ENCODE measurements at regions not wholly inside any gene's neighbourhood (a gene's known extent, or its start where the extent isn't known, plus 50 kb on each side); places are given as distances from the start of the nearest gene placed in this dataset.

GRCh38 chr17:71392715-71393567, 727.9 kb upstream of the SOX9 start:
- peaks cover 6% of the 10 kb centered on the region in 2 experiments; a peak in 2 of 4 replicates for H3K9me3 ChIP-seq (ENCODE audit: insufficient read depth in 2 of 2, low read depth in 1 of 2, low read length in 1 of 2)
- WGBS, 2 experiments (ENCODE audit: extremely low coverage in 1 of 2, insufficient coverage in 1 of 2, insufficient read length in 1 of 2, insufficient replicate concordance in 2 of 2, low coverage in 1 of 2, low lambda C conversion rate in 2 of 2, missing lambda C conversion rate in 1 of 2), result 95% methylated on average over 4 of the region's 4 CpGs; no CpG with 5 or more reads in 1 of the 2 experiments
- no peak overlapping the region for H2BK20ac ChIP-seq (ENCODE audit: low read length)
- POLR2A ChIA-PET (ENCODE audit: partially characterized antibody), result no interaction called here
- no peak overlapping the region for H3K56ac ChIP-seq (replicated peaks; ENCODE audit: insufficient read length, low read depth, low read length)
- no peak overlapping the region for H4K91ac ChIP-seq (replicated peaks; ENCODE audit: insufficient read length, low read length)
- no peak overlapping the region for H3K27ac ChIP-seq (ENCODE audit: low read depth, low read length)
- no peak overlapping the region for H3K4ac ChIP-seq (replicated peaks; ENCODE audit: insufficient read length, low read depth, low read length)
- no peaks in the 10 kb centered on the region for H3K27me3 ChIP-seq (replicated peaks in 1 of 4; ENCODE audit: control insufficient read depth in 3 of 4, extremely low read depth in 1 of 4, insufficient read depth in 3 of 4, low read length in 3 of 4)
- no peak overlapping the region for H4K8ac ChIP-seq (ENCODE audit: extremely low read depth, insufficient read depth, low read length)
- no peaks in the 10 kb centered on the region for H3K79me2 ChIP-seq (ENCODE audit: control insufficient read depth in 1 of 2, insufficient read depth in 2 of 2, low read length in 2 of 2)
- no peak overlapping the region for H2BK12ac ChIP-seq (ENCODE audit: low read depth, low read length)
- H3K79me1 ChIP-seq (ENCODE audit: low read depth, low read length), result no peaks in the 10 kb centered on the region
- H2AK5ac ChIP-seq (ENCODE audit: low read depth, low read length), result no peak overlapping the region
- no peaks in the 10 kb centered on the region for H3K4me1 ChIP-seq (replicated peaks in 1 of 4; ENCODE audit: control insufficient read depth in 3 of 4, insufficient read depth in 4 of 4, low read length in 3 of 4)
- CTCF ChIA-PET (ENCODE audit: partially characterized antibody), result no interaction called here
- no peak for DNase-seq (ENCODE audit: low read depth in 1 of 2, low spot score in 2 of 2)
- no peak overlapping the region for H2BK15ac ChIP-seq (ENCODE audit: low read length)
- no peak overlapping the region for H2BK120ac ChIP-seq (replicated peaks; ENCODE audit: low read depth, low read length)
- no peak overlapping the region for H3K18ac ChIP-seq (ENCODE audit: extremely low read depth, low read length)
- no peak overlapping the region for H4K5ac ChIP-seq (ENCODE audit: insufficient read length, low read depth, low read length)
- no peaks in the 10 kb centered on the region for H3K23me2 ChIP-seq (ENCODE audit: low read depth, low read length)
- no peak overlapping the region for H3K23ac ChIP-seq (ENCODE audit: insufficient read length)
- no peak for TF ChIP-seq NRF1 (IDR thresholded peaks at IDR 0.05; ENCODE audit: low read depth, low read length)
- TF ChIP-seq POLR2A (IDR thresholded peaks at IDR 0.05; ENCODE audit: control extremely low read depth in 1 of 2, low read depth in 2 of 2, low read length in 2 of 2), result no peak
- TF ChIP-seq, protein P1, sequence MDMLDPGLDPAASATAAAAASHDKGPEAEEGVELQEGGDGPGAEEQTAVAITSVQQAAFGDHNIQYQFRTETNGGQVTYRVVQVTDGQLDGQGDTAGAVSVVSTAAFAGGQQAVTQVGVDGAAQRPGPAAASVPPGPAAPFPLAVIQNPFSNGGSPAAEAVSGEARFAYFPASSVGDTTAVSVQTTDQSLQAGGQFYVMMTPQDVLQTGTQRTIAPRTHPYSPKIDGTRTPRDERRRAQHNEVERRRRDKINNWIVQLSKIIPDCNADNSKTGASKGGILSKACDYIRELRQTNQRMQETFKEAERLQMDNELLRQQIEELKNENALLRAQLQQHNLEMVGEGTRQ (IDR thresholded peaks at IDR 0.05; ENCODE audit: low read length), result no peak
- no peak for TF ChIP-seq SP2 (IDR thresholded peaks at IDR 0.05; ENCODE audit: low read length)
- no peak overlapping the region for H3K14ac ChIP-seq (ENCODE audit: insufficient read length)
- H2AFZ ChIP-seq (ENCODE audit: low read length), result no peak overlapping the region
- no peak overlapping the region for H3K4me2 ChIP-seq (ENCODE audit: insufficient read depth in 1 of 2, low read depth in 2 of 2, low read length in 2 of 2)
- no peak overlapping the region for H2BK5ac ChIP-seq (ENCODE audit: low read depth, low read length)
- H3K36me3 ChIP-seq (ENCODE audit: control insufficient read depth in 2 of 4, insufficient read depth in 4 of 4, low read length in 3 of 4), result no peaks in the 10 kb centered on the region
- H3K9ac ChIP-seq (replicated peaks in 1 of 4; ENCODE audit: extremely low read depth in 1 of 4, low read depth in 3 of 4, low read length in 3 of 4), result no peak overlapping the region
- H4K20me1 ChIP-seq (replicated peaks in 1 of 2; ENCODE audit: control insufficient read depth in 1 of 2, insufficient read depth in 2 of 2, low read length in 2 of 2), result no peaks in the 10 kb centered on the region
- H3K4me3 ChIP-seq (ENCODE audit: extremely low read depth in 1 of 4, insufficient read depth in 2 of 4, low read depth in 3 of 4, low read length in 4 of 4), result no peak overlapping the region
- FAIRE-seq, result no peak
